BJ (cell line): ENCODE measurements at regions not wholly inside any gene's neighbourhood (a gene's known extent, or its start where the extent isn't known, plus 50 kb on each side); places are given as distances from the start of the nearest gene placed in this dataset.

Source experiments
- CTCF ChIA-PET: fragments of 350-600 bp; formaldehyde crosslinking; extraction: SDS; loops from one replicate; lab custom pipeline; 2021; ENCODE audit warnings: antibody characterized with exemption, inconsistent platforms; lab: Yijun Ruan, JAX
- POLR2A ChIA-PET: fragments of 300-600 bp; sonication (Branson Sonifier 250); formaldehyde crosslinking; extraction: SDS; loops from one replicate; lab custom pipeline; 2021; ENCODE audit warnings: antibody characterized with exemption; lab: Charles Lee
- DNase-seq: peaks from one replicate; pipeline ENCODE4 v3.0.0-alpha.2; 2011; ENCODE audit warnings: low read depth
- H3K27me3 ChIP-seq: 2 replicates; pipeline ENCODE4 v1.6.0; 2011; ENCODE audit warnings: low read length; ENCODE audit not compliant: control insufficient read depth, insufficient read depth
- H3K36me3 ChIP-seq: 2 replicates; pipeline ENCODE4 v1.5.1; 2011; ENCODE audit warnings: low read length; ENCODE audit not compliant: control insufficient read depth, insufficient read depth
- H3K4me3 ChIP-seq: 2 replicates; pipeline ENCODE4 v1.5.1; 2011; ENCODE audit warnings: low read depth, mild to moderate bottlenecking, control low read depth, low read length
- CTCF ChIP-seq: IDR thresholded peaks from 2 replicates; pipeline ENCODE4 v1.5.1; 2011; ENCODE audit warnings: low read depth, mild to moderate bottlenecking, control low read depth, inconsistent platforms, low read length, moderate library complexity; ENCODE audit not compliant: insufficient read depth

GRCh38 chr4:10951306-10951705 lies 266.7 kb upstream of the CLNK start:
- TF ChIP-seq CTCF = no peak
- Histone ChIP-seq H3K27me3 (no peaks in the 10 kb centered on the region), H3K36me3 (no peaks in the 10 kb centered on the region), H3K4me3 (no peak overlapping the region)
- POLR2A ChIA-PET = no interaction called here
- CTCF ChIA-PET = no interaction called here
- DNase-seq = no peak

- DNase-seq = no peak
- POLR2A ChIA-PET = no interaction called here
- TF ChIP-seq CTCF = no peak
- Histone ChIP-seq H3K27me3 (no peaks in the 10 kb centered on the region), H3K4me3 (no peak overlapping the region), H3K36me3 (no peaks in the 10 kb centered on the region)
- CTCF ChIA-PET = no interaction called here
Observed at GRCh38 chr4:10949039-10949733, 264.6 kb upstream of the CLNK start.

GRCh38 chr4:10947898-10948297 lies 263.3 kb upstream of the CLNK start:
- Histone ChIP-seq H3K27me3 (no peaks in the 10 kb centered on the region), H3K4me3 (no peak overlapping the region), H3K36me3 (no peaks in the 10 kb centered on the region)
- no peak for TF ChIP-seq CTCF
- ChIA-PET POLR2A (no interaction called here), CTCF (no interaction called here)
- no peak for DNase-seq

GRCh38 chr4:10944321-10944720 lies 259.8 kb upstream of the CLNK start:
- ChIA-PET CTCF (no interaction called here), POLR2A (no interaction called here)
- H3K36me3 ChIP-seq = no peaks in the 10 kb centered on the region
- no peak for DNase-seq
- TF ChIP-seq CTCF = no peak
- no peaks in the 10 kb centered on the region for H3K27me3 ChIP-seq
- no peak overlapping the region for H3K4me3 ChIP-seq

- Histone ChIP-seq H3K4me3 (no peak overlapping the region), H3K27me3 (no peaks in the 10 kb centered on the region), H3K36me3 (no peaks in the 10 kb centered on the region)
- no peak for DNase-seq
- TF ChIP-seq CTCF = no peak
- ChIA-PET CTCF (no interaction called here), POLR2A (no interaction called here)
Observed at GRCh38 chr4:10942156-10942555, 257.6 kb upstream of the CLNK start.
